Activated naive CD4-positive, alpha-beta T cell treated with anti-CD3 and anti-CD28 coated beads, Interleukin-2, amount 50 U/mL, for 16 hours (primary cell): ENCODE measurements at regions not wholly inside any gene's neighbourhood (a gene's known extent, or its start where the extent isn't known, plus 50 kb on each side); places are given as distances from the start of the nearest gene placed in this dataset.

Experiments
- DNase-seq: peaks from one replicate; pipeline ENCODE4 v3.0.0-alpha.2; 2020

DNA sequence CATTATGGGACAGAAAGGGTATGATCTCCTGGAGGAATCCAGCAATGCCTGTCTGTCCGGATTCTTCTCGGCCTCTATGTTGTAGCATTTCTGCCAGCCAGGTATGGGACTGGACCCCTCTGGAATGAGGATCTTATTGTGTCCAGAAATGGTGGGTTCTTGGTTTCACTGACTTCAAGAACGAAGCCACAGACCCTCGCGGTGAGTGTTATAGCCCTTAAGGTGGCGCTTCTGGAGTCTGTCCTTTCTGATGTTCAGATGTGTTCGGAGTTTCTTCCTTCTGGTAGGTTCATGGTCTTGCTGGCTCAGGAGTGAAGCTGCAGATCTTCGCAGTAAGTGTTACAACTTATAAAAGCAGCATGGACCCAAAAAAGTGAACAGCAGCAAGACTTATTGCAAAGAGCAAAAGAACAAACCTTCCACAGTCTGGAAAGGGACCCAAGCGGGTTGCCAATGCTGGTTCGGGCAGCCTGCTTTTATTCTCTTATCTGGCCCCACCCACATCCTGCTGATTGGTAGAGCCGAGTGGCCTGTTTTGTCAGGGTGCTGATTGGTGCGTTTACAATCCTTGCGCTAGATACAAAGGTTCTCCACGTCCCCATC, 62.3 kb upstream of the IER3 start:
- DNase-seq, result no peak

GRCh38 chr6:30804333-30804732, 60.0 kb upstream of the IER3 start:
- no peak for DNase-seq

- no peak for DNase-seq
These were observed 58.4 kb upstream of the IER3 start for GRCh38 chr6:30802731-30803130.

DNA sequence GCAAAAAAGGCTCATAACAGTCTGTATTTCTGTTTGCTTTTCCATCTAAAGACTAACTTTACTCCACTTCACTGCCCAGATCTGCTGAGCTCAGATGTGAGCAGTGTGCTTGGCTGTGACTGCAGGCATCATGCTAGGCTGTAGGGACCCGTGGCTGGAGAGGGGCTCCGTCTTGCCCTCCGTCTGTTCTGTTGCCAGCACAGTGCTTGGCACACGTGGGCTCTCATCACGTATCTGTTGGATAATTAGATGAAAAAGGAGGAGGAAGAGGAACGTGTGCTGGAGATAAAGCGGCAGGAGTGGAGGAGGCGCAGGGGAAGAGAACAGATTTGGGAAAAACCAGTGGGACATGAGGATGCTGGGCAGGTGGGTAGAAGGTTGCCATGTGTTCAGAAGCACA, 57.6 kb upstream of the IER3 start:
- no peak for DNase-seq

- DNase-seq, result no peak
These were observed 56.5 kb upstream of the IER3 start for GRCh38 chr6:30800871-30801270.

DNA sequence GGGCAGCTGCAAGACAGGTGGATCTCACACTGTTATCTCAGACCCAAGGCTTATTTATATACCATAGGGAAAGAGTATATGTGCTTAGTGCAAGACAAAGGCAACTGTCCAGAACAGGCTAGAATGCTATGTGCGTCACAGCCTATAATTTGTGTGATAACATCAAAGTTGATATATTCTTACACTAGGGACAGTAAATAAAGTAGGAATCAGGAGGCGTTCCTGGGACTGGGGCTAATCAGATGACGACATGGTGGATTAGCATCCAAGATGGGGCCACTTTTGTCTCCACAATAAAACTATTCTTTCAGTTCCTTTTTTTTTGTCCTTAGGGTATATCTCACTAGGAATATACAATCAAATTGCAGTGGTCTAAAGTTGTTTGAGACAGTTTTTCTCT, 54.9 kb upstream of the IER3 start:
- no peak for DNase-seq

- no peak for DNase-seq
These were observed 54.1 kb upstream of the IER3 start for GRCh38 chr6:30798494-30798893.

DNA sequence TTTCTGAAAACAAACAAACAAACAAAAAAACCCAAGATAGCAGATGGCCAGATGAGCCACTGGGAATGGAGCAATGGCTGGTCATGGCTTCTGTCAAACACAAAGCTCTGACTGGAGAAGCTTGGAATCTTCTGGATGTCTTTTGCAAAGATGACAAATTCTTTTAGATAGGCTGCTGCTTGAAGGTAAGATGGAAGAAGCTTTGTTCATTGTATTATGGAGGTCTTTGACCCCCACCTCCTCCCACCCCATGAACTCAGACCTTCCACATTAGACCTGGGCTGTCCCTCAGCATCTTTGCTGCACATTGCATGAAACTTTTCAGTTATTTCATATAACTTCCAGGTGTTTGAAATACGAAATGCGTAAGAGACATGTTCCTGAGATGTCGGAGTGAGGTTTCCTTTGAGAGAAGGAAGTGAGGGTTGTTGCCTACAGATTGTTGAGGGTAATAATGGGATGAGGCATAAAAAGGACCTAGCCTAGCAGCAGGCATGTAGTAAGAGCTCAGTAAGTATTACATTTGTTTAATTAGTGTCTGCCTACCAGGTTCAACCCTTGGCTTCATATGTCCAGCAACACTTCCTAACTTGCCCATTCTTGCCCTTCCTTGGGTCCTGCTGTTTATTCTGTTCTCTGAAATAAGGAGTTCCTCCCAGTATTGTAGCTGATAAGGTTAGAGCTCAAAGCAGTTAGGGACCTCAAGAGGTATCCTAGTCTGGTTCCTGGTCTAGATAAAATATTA, 51.4 kb upstream of the IER3 start:
- DNase-seq, result no peak
